ENCODE measurements at regions not wholly inside any gene's neighbourhood (a gene's known extent, or its start where the extent isn't known, plus 50 kb on each side); places are given as distances from the start of the nearest gene placed in this dataset.

GRCh38 chr10:2296179-2296891 lies 559.0 kb upstream of the ADARB2 start:
- DNase-seq, result no peak

- no peak for DNase-seq
Observed at GRCh38 chr10:2294739-2295138, 557.4 kb upstream of the ADARB2 start.

- no peak for DNase-seq
Observed at GRCh38 chr10:2284071-2284470, 546.7 kb upstream of the ADARB2 start.

- DNase-seq, result no peak
Observed at GRCh38 chr10:2282202-2282601, 544.9 kb upstream of the ADARB2 start.

- DNase-seq, result no peak
Observed at GRCh38 chr10:2280713-2281300, 543.5 kb upstream of the ADARB2 start.

- DNase-seq, result no peak
Observed at GRCh38 chr10:2279711-2280110, 542.4 kb upstream of the ADARB2 start.

- no peak for DNase-seq
Observed at GRCh38 chr10:2278363-2278762, 541.0 kb upstream of the ADARB2 start.

GRCh38 chr10:2263561-2263960 lies 526.2 kb upstream of the ADARB2 start:
- no peak for DNase-seq

- no peak for DNase-seq
Observed at GRCh38 chr10:2262878-2263277, 525.6 kb upstream of the ADARB2 start.

GRCh38 chr10:2262333-2262732 lies 525.0 kb upstream of the ADARB2 start:
- no peak for DNase-seq

GRCh38 chr10:2256241-2256640 lies 518.9 kb upstream of the ADARB2 start:
- no peak for DNase-seq

GRCh38 chr10:2252096-2252495 lies 514.8 kb upstream of the ADARB2 start:
- DNase-seq, result no peak

- DNase-seq, result no peak
Observed at GRCh38 chr10:2251631-2252030, 514.3 kb upstream of the ADARB2 start.

- no peak for DNase-seq
Observed at GRCh38 chr10:2246747-2247146, 509.4 kb upstream of the ADARB2 start.

- no peak for DNase-seq
Observed at GRCh38 chr10:2245580-2245979, 508.3 kb upstream of the ADARB2 start.

- DNase-seq, result no peak
Observed at GRCh38 chr10:2244471-2244870, 507.1 kb upstream of the ADARB2 start.

GRCh38 chr10:2236876-2237275 lies 499.6 kb upstream of the ADARB2 start:
- DNase-seq, result no peak

GRCh38 chr10:2232479-2232878 lies 495.2 kb upstream of the ADARB2 start:
- DNase-seq, result no peak

GRCh38 chr10:2230478-2230877 lies 493.2 kb upstream of the ADARB2 start:
- DNase-seq, result no peak

GRCh38 chr10:2228320-2228901 lies 491.1 kb upstream of the ADARB2 start:
- DNase-seq, result no peak

GRCh38 chr10:2225609-2226008 lies 488.3 kb upstream of the ADARB2 start:
- no peak for DNase-seq

- DNase-seq, result no peak
Observed at GRCh38 chr10:2223548-2224320, 486.4 kb upstream of the ADARB2 start.

- DNase-seq, result no peak
Observed at GRCh38 chr10:2222631-2223030, 485.3 kb upstream of the ADARB2 start.

- no peak for DNase-seq
Observed at GRCh38 chr10:2214805-2215204, 477.5 kb upstream of the ADARB2 start.

Data from activated effector memory CD4-positive, alpha-beta T cell treated with Interleukin-2 at 50 U/mL for 16 hours (primary cell).